Fibroblast of lung (primary cell): ENCODE measurements at regions not wholly inside any gene's neighbourhood (a gene's known extent, or its start where the extent isn't known, plus 50 kb on each side); places are given as distances from the start of the nearest gene placed in this dataset.
A peak's percentile ranks its signal among the peaks of the same experiment; 100 is the strongest.

Experiments used
- DNase-seq, 2 donors: peaks; one replicate each; pipeline versions ENCODE4 v3.0.0 to v3.0.0-alpha.2; 2010; ENCODE audit warnings: low read depth in 2 of 2
- H2AFZ ChIP-seq: 2 replicates; pipeline ENCODE4 v1.5.1; 2012; ENCODE audit warnings: low read length, control low read depth, inconsistent platforms
- H3K27ac ChIP-seq: 2 replicates; pipeline ENCODE4 v1.5.1; 2011; ENCODE audit warnings: low read length, control low read depth; ENCODE audit not compliant: insufficient read depth
- H3K27me3 ChIP-seq: 2 replicates; pipeline ENCODE4 v1.5.1; 2011; ENCODE audit warnings: mild to moderate bottlenecking, low read length; ENCODE audit not compliant: control insufficient read depth, insufficient read depth
- H3K36me3 ChIP-seq: 2 replicates; pipeline ENCODE4 v1.5.1; 2011; ENCODE audit warnings: low read length; ENCODE audit not compliant: control insufficient read depth, insufficient read depth
- H3K4me1 ChIP-seq: 2 replicates; pipeline ENCODE4 v1.5.1; 2011; ENCODE audit warnings: low read length; ENCODE audit not compliant: control insufficient read depth, insufficient read depth; ENCODE audit errors: extremely low read depth
- H3K4me2 ChIP-seq: 2 replicates; pipeline ENCODE4 v1.5.1; 2011; ENCODE audit warnings: low read length, control low read depth; ENCODE audit not compliant: insufficient read depth; ENCODE audit errors: extremely low read depth
- H3K4me3 ChIP-seq, 4 experiments: fragments of 200-600 bp in 1 of 4; sonication (generic) in 1 of 4; replicated peaks in 1 of 4; 2 replicates each; pipeline ENCODE4 v1.5.1; 2011 to 2016; ENCODE audit warnings: low read length in 4 of 4, low read depth in 3 of 4, mild to moderate bottlenecking in 3 of 4, control low read depth in 2 of 4, inconsistent platforms in 1 of 4, mixed read lengths in 1 of 4; ENCODE audit not compliant: insufficient read depth in 1 of 4; ENCODE audit errors: control extremely low read depth in 1 of 4
- H3K79me2 ChIP-seq: 2 replicates; pipeline ENCODE4 v1.5.1; 2012; ENCODE audit warnings: mild to moderate bottlenecking, low read length, inconsistent platforms; ENCODE audit not compliant: control insufficient read depth, insufficient read depth
- H3K9ac ChIP-seq: 2 replicates; pipeline ENCODE4 v1.5.1; 2011; ENCODE audit warnings: mild to moderate bottlenecking, low read length, control low read depth; ENCODE audit not compliant: insufficient read depth
- H3K9me3 ChIP-seq: 2 replicates; pipeline ENCODE4 v1.5.1; 2012; ENCODE audit warnings: low read depth, low read length; ENCODE audit not compliant: control insufficient read depth, insufficient read depth
- H4K20me1 ChIP-seq: 2 replicates; pipeline ENCODE4 v1.5.1; 2011; ENCODE audit warnings: low read length; ENCODE audit not compliant: control insufficient read depth, insufficient read depth; ENCODE audit errors: extremely low read depth
- EZH2 ChIP-seq: IDR thresholded peaks from 2 replicates; pipeline ENCODE4 v1.5.1; 2012; ENCODE audit warnings: low read length, control low read depth, mild to moderate bottlenecking; ENCODE audit errors: missing control alignments
- TF ChIP-seq, protein P1 (sequence below), 2 donors: IDR thresholded peaks in 1 of 2; conservative IDR thresholded peaks in 1 of 2; 1 replicate in 1 of 2; 2 replicates in 1 of 2; pipeline ENCODE4 v1.5.1; 2011 to 2012; ENCODE audit warnings: low read length in 2 of 2, control low read depth in 1 of 2, inconsistent platforms in 1 of 2, low read depth in 1 of 2, mild to moderate bottlenecking in 1 of 2

DNA sequence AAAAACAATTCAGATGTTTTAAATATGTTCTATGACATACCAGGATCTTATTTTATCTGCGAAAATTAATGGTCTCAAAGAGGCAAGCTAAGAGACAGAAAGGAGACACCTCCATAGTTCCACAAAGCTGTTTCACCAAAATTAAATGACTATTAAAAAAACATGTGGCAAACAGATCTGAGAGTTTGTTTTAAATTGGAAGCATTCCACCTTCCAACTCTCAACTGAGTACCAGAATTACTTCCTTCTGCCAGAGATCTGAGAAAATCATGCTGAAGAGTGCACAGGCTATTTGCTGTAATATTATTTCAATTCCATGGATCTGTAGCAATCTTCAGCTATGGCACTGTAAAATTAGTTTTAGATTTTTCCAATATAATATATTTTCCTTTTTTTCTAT is 669.5 kb upstream of the MARCKS start:
- no peaks in the 10 kb centered on the region for H4K20me1 ChIP-seq
- H3K9me3 ChIP-seq, result no peaks in the 10 kb centered on the region
- no peaks in the 10 kb centered on the region for H3K79me2 ChIP-seq
- H3K4me3 ChIP-seq, result no peak overlapping the region
- no peaks in the 10 kb centered on the region for H3K36me3 ChIP-seq
- DNase-seq, result peak in 1 of 2 donors; percentile 11
- no peak overlapping the region for H3K4me2 ChIP-seq
- no peak overlapping the region for H2AFZ ChIP-seq
- no peak overlapping the region for H3K9ac ChIP-seq
- no peak overlapping the region for H3K27ac ChIP-seq
- no peaks in the 10 kb centered on the region for H3K27me3 ChIP-seq
- no peak for TF ChIP-seq EZH2
- TF ChIP-seq, protein P1, sequence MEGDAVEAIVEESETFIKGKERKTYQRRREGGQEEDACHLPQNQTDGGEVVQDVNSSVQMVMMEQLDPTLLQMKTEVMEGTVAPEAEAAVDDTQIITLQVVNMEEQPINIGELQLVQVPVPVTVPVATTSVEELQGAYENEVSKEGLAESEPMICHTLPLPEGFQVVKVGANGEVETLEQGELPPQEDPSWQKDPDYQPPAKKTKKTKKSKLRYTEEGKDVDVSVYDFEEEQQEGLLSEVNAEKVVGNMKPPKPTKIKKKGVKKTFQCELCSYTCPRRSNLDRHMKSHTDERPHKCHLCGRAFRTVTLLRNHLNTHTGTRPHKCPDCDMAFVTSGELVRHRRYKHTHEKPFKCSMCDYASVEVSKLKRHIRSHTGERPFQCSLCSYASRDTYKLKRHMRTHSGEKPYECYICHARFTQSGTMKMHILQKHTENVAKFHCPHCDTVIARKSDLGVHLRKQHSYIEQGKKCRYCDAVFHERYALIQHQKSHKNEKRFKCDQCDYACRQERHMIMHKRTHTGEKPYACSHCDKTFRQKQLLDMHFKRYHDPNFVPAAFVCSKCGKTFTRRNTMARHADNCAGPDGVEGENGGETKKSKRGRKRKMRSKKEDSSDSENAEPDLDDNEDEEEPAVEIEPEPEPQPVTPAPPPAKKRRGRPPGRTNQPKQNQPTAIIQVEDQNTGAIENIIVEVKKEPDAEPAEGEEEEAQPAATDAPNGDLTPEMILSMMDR (conservative IDR thresholded peaks at IDR 0.05 in 1 of 2, IDR thresholded peaks at IDR 0.05 in 1 of 2; ENCODE audit: low read depth in 1 of 2, low read length in 2 of 2), result no peak
- H3K4me1 ChIP-seq, result peaks cover 14% of the 10 kb centered on the region

DNA sequence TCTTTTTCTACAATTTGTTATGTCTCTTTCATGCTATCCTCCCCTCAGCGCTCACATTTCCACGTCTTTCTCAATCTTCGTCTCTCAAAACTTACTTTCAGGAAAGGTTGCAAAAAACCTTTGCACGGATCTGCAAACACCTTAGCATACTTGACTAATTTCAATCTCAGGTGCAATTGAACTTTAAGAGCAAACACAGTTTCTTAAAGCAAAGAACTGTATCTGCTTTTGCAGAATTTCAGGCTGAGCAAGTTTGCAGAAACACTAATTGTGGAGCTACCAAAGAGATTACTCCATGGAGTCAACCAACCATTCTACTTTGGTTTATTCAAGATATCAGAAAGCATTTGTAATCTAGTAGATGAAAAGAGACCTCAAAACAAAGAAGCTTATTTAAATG is 668.2 kb upstream of the MARCKS start:
- Histone ChIP-seq H4K20me1 (no peaks in the 10 kb centered on the region), H3K4me3 (no peak overlapping the region), H3K9ac (no peak overlapping the region), H3K36me3 (no peaks in the 10 kb centered on the region), H3K4me1 (peaks cover 7% of the 10 kb centered on the region), H2AFZ (no peak overlapping the region), H3K9me3 (no peaks in the 10 kb centered on the region), H3K4me2 (no peak overlapping the region), H3K27me3 (no peaks in the 10 kb centered on the region), H3K79me2 (no peaks in the 10 kb centered on the region), H3K27ac (no peak overlapping the region)
- TF ChIP-seq EZH2, result no peak
- DNase-seq, result no peak

DNA sequence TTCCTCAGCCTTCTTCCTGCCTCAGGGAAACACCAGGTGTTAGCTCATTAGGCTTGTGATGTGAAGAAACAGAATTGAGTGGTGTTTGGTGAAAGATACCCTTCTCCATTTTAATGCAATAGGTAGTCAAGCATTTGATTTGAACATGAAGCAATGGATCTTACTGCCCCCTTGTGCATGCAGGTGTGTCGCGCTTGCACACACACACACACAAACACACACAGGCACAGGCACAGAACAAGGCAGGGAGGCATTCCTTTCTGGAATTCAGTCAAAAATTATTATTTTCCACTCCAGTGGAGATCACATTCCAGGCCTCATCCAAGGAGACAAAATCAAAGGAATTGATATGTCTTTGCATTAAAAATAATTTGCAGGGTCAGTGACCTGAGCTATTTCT is 667.0 kb upstream of the MARCKS start:
- no peaks in the 10 kb centered on the region for H4K20me1 ChIP-seq
- no peak overlapping the region for H3K9ac ChIP-seq

More for the DNA sequence above, 667.0 kb upstream of the MARCKS start:
- no peaks in the 10 kb centered on the region for H3K27me3 ChIP-seq
- no peak overlapping the region for H3K4me3 ChIP-seq
- TF ChIP-seq EZH2, result no peak
- TF ChIP-seq, protein P1 (conservative IDR thresholded peaks at IDR 0.05 in 1 of 2, IDR thresholded peaks at IDR 0.05 in 1 of 2; ENCODE audit: low read depth in 1 of 2, low read length in 2 of 2), result no peak
- H3K9me3 ChIP-seq, result no peaks in the 10 kb centered on the region
- no peak overlapping the region for H2AFZ ChIP-seq
- peak in 1 of 2 donors; percentile 11 for DNase-seq
- H3K4me1 ChIP-seq, result peaks cover under 1% of the 10 kb centered on the region
- no peak overlapping the region for H3K4me2 ChIP-seq
- no peaks in the 10 kb centered on the region for H3K36me3 ChIP-seq
- H3K27ac ChIP-seq, result no peak overlapping the region
- no peaks in the 10 kb centered on the region for H3K79me2 ChIP-seq
